HG03378 (cell line): ENCODE measurements at regions not wholly inside any gene's neighbourhood (a gene's known extent, or its start where the extent isn't known, plus 50 kb on each side); places are given as distances from the start of the nearest gene placed in this dataset.
"Not testable (repeated sequence)": the region's sequence is repeated elsewhere in the genome, so short reads cannot be mapped to it uniquely, and the experiment has no call there.

Experiments
- ATAC-seq: cut with Tn5 transposase; IDR thresholded peaks from one replicate; pipeline ENCODE4 v1.9.1; 2021; ENCODE audit warnings: mild to moderate bottlenecking, moderate library complexity; ENCODE audit not compliant: unreplicated experiment

DNA sequence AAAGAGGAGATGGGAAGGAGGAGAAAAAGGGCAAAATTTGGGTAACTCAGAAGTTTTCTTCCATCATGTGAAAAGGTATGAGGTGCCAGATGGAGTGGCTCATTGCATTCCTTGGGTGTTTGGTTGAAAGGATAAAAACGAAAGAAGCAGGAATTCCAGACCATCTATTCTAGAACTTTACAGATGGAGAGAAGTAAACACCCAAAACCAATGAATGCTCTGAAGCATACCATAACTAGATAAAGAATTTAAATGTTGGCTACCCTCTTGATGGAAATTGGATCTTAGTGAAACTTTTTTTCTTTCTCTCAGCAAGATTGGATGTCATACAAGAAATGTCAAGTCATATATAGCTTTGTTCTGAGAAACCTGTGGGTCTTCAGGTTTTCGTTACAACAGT, 175.6 kb upstream of the FAR2 start:
- no peak for ATAC-seq

DNA sequence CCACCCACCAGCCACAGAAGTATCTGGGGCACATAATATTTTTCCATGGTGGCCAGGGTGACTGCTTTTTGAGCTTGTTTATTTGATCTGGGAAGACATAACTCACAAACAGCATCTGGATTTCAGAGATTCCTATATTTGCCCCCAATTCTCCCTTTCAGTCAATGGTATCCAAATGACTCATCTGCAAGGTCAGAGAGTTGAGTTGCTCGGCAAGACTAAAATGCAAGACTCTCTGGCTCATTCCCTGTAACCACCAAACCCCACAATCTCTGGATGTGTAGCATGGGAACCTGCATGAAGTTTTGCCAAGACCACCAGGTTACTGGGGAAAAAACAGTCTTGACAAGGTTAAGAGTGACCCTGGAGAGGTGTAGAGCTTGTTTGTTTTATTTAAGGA, 174.9 kb upstream of the FAR2 start:
- ATAC-seq, result no peak

DNA sequence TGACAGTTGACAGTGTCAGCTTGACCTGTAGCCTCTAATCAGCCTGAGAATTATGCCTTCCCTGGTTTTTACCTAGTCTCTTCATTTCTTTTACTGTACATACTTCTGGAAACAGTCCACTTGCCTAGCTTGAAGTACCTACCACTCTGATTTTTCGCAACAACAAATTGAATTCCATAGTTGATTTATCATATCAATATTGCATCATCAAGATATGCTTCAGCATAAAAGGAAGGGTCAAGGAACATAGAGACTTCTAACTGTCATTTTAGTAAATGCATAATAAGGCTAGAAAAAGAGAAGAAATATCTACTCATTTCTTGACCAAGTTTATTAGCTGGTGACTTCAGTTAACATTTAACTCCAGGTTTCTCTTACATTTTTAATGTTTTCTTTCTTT, 174.2 kb upstream of the FAR2 start:
- ATAC-seq, result no peak

DNA sequence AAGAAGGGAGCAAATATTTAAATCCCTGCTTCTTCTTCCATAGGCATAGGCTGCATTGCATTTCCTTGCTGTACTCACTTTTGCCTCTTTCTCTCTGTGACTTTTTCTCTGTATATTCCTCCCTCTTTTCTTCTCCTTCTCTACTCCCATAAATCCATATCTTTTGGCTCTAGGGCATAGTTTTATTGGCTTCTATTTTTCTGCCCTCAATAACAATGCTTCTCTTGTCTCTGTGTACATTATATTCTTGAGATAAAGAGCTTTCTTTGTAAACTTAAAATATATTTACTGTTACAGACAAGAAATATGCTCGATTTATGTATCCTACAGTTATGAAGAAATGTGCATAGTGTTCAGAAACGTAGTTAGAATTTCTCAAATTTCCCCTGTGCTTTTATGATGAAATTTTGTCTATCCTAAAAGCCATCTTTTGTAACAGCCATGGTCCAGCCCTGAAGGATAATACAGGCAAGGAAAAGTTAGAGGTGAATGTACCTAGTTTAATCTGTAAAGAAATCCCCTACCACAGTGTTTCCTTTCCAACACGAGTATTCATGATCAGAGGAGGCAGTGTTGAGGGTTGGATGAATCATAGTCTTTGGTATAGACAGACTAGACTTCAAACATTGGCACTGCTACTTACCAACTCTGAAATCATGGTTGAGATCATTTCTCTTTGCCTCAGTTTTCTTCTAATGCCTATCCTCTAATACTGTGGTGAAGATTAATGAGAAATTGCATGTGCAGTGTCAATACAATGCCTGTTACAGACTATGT, 173.3 kb upstream of the FAR2 start:
- ATAC-seq, result no peak

DNA sequence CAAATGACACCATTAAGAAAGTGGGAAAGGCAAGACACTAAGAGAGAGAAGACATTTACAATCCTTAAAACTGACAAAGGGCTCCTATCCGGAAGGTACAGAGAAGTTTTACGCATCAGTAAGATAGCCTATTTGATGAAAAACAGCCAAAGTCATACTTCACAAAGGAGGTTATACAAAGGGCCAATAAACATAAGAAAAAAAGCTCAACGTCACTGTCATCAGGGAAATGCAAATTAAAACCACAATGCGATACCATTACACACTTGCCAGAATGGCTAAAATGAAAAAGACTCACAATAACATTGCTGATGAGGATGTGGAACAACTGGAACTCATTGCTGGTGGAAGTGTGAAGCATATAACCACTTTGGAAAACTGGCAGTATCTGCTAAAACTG, 168.6 kb upstream of the FAR2 start:
- ATAC-seq, result no peak

DNA sequence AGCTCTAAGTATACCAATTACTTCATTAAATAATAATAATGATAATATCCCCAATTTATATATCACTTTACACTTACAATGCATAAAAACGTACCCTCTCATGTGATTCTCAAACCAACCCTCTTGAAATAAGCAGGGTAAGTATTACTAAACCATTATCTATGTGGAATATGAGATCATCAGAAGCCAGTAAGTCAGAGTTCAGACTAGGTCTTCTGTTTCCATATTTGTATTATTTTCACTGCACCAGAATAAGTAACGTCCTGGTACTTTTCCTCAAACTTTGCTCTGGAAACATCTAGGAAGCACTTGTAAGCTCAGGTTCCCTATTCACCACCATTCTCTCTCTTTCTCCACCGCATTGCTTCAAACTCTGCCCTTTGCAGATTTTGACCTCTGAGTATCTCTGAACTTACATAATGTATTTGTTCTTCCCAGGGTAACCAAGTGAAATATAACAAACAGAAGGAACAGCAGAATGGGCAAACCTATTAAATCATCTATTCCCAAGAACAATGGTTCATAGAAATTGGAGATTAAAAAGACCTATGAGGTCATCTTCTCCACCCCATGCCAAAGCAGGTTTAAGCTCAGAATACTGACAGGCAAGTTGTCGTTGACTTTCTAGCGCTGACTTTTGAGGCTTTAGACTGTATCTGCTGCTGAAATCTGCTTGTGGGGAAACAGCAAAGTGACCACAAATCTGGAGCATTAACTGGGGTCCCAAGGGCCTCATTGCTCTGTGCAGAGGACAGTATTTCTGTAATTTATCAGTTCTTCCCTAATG, 161.3 kb upstream of the FAR2 start:
- no peak for ATAC-seq

DNA sequence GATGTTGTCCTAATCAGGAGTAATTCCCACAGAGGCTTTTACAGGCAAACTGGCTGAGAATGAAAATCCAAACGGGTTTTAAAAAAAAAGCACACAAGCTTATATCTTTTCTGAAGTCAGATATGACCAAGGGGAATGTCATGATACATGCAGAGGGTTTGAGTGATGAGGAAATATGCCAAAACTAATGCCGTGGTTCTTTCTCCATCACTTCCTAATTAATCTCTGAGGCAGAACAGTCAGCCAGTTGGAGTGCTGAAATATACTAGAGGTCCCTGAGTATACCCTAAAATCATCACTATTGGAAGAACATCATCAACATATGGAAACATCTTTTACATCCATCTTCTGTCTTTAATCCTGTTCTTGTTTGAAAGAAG, 160.8 kb upstream of the FAR2 start:
- no peak for ATAC-seq

DNA sequence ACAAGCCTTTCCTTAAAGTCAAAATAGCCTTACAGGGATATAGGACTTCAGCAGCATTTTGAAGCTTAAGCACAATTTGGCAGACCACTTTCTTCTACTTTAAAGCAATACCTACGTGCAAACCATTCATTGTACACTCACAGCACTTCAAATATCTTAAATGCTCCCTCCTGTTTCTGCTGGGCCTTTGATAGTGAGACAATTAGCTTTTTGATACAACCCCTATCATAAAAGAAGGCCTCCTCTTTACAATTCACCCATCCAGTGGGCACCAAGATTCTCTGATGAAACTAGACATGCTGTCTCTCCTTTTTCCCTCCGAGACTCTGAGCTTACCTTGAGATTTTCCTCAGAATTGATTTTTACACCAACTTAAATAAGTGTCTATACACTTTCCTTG, 157.5 kb upstream of the FAR2 start:
- no peak for ATAC-seq

DNA sequence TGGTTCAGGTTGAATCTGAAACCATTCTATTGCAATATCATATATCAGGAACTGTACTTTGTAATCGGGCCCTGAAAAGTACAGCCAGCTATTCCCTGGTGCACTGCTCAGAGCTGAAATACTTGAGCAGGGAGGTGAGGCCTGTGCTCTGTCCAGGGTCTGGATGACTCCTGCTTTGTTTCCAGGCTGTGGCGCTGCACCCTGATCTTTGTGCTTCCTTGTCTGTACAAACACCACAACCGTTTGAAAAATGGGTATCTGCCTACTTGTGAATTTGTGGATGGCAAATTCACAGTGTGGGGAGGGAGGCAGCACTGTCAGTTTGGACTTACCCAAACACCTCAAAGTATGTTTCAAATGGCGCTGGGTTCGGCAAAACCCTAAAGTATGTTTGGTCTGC, 155.4 kb upstream of the FAR2 start:
- ATAC-seq, result no peak

DNA sequence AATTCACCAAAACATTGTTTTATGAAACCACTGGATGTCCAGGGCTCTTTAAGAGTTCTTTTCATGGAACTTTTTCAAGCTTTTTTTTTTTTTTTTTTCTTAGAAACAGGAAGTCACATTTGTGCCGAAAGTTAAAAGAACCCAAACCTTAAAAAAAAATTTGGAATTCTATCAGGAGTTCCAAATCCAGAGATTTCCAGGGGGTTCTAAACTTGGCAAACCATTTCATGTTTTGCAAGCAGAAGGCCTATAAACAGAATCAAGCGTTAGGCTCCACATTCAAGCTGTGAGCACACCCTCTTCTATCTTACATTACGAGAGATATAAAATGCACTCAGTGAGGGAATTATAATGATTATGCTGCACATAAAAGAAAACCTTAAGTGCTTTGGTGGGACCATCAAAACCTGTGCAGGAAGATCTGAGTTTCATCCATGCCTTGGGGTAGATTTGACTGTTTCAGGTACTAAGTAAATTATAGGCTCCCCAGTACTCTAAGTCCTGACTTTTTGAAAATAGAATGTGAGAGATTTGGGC, 154.8 kb upstream of the FAR2 start:
- no peak for ATAC-seq

DNA sequence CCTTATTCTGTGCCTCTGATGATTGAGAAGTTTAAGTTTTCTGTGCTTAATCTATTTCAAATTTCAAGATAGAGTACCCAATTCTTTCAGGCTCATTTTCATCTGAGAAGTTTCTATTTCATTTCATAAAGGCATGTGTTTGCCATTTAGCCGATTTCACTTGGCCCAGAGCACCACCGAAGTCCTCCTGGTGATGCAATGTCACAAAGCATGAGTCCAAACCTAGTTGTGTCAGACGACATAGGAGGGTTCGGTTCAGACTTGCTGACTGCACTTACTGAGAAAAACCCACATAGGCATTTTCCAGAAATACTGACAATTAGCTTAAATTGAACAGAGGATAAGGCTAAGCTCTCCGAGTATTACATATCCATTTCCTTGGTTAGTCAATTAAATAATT, 152.4 kb upstream of the FAR2 start:
- no peak for ATAC-seq

DNA sequence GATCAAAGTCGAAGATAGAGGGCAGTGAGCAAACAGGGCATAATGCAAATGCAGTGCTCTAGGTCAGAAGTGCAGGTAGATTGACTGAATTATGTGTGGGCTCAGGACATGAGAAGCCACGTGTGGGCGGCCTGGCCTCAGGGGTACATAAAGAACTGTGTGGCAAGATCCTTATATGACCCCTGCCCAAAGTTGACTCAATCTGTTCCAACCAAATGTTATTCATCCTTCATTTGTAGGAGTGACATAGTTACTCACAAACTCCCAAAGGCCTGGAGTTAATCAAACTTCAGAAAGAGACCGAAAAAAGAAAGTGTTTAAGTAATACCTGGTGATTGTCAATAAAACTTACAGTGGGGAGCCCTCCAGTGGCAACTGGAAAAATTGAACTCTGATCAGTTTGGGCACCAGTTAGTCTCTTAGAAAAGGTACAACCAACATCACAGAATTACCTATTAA, 150.4 kb upstream of the FAR2 start:
- no peak for ATAC-seq

DNA sequence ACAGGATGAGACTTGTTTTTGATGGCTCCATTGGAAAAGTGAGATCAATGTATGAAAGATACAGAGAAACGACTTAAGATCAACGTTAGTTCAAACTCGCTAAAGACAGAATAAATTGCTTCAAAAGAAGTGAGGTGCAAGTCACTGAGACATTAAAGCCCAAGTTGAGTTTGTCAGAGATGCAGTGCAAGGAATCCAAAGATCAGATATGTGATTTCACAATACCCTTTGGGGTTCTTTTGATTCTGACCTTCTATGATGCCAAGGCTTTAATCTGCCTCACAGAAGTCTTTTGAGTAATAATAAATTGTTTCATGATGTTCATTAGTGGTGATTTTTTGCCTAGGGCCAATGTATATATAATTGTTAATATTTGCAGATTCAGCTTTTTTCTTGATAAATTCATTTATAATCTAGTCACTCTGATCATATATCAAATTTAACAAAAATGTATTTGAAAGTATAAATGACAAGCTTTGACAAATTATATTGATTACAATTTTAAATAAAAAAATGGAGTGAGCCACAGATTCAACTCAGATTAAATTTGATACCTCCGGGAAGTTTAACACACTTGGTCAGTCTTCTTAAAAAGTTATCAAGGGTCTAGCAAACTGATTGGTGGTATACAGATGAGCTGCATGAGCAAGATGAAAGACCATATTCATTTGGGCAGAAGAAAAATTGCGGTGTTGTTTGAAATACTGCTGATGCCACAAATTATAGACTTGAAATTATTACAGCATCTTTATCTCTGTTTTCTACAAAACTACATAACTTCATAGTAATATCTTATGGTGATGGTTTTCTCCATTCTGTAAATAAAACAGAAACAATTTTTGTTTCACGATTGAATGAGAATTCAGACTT, 144.8 kb upstream of the FAR2 start:
- no peak for ATAC-seq

DNA sequence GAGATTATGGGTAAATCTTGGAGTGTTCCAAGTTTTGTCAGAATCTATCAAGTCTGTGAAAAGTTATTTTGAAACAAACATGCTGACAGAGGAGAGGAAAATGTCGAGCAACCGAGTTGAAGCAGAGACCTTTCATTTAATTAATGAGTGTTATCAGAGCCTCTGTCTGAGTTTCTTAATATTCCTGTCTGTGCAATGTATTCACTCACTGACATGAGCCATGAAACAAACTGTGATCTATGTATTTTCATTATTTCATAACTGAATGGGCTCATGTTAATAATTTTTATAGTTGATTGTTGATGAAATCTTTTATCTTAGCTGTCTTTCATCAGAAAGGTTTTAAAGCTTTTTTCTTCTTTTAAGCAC, 144.2 kb upstream of the FAR2 start:
- no peak for ATAC-seq

DNA sequence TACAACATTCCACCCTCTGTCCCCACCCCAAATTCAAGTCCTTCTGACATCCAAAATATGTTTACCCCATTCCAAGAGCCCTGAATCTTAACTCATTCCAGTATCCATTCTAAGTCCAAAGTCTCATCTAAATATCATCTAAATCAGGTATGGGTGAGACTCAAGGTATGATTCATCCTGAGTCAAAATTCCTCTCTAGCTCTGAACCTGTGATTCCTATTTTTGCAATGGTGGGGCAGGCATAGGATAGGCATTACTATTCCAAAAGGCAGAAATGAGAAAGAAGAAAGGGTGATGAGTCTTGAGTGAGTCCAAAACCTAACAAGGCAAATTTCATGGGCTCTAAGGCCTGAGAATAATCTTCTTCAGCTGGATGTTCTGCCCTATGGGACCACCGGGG, 140.3 kb upstream of the FAR2 start:
- ATAC-seq, result no peak

DNA sequence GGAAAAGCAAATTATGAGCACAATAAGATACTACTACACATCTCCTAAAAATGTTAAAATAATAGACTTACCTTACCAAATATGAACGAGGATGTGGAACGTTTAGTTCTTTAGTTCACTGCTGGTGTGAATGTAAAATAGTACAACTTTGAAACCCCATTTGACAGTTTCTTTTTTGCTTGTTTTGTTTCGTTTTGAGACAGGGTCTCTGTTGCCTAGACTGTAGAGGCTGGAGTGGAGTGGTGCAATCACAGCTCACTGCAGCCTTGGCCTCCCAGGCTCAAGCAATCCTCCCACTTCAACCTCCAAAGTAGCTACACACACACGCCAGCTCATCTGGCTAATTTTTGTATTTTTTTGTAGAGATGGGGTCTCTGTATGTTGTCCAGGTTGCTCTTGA, 136.4 kb upstream of the FAR2 start:
- ATAC-seq, result no peak

DNA sequence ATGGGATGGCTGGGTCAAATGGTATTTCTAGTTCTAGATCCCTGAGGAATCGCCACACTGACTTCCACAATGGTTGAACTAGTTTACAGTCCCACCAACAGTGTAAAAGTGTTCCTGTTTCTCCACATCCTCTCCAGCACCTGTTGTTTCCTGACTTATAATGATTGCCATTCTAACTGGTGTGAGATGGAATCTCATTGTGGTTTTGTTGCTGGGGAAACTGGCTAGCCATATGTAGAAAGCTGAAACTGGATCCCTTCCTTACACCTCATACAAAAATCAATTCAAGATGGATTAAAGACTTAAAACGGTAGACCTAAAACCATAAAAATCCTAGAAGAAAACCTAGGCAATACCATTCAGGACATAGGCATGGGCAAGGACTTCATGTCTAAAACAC, 131.5 kb upstream of the FAR2 start:
- ATAC-seq, result not testable (repeated sequence)

DNA sequence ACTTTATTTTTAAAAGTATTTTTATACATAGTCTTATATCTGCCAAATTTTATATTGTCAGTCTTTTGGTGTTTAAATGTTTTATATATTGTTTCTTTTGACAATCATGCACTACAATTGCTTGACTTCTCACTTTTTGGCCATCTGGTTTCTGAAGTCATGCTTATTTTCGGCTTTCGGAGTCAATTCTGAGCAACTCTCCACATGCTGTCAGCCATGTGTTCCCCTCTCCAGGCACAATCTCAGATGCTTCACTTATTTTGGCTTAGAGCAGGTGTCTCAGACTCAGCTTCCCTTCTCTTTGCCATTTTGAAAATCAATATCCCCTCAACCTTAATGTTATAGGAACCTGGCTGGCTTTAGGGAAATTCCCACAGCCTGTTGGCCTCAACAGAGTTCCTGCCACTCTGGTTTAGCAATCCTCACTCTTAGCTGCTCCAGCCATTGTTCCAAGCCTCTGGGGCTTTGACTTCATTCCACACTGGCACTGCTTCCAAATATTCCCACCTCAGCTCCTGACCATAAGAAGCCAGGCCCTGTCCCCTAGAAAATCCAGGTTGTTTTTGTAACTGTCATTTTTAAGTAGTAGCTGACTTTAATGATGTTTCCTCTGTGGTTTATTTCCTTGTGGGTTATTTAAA, 125.5 kb upstream of the FAR2 start:
- no peak for ATAC-seq

DNA sequence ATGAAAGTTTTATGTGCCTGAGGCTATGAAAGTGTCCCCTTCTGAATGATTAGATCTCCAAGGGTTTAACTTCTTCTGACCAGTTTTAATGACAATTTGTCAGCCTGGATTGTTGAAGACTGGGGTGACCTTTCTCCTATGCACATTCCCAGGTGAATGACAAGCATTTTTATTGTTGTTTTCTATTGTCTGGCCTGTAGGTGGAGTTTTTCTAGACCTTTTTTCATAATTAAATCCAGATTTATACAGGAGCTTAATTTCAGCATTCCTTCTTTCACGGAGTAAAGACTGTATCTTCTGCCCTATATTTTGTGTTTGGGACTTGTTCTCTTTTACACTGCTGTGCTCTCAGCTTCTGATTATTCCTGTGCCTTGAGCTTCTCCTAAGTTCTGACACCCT, 125.0 kb upstream of the FAR2 start:
- no peak for ATAC-seq

DNA sequence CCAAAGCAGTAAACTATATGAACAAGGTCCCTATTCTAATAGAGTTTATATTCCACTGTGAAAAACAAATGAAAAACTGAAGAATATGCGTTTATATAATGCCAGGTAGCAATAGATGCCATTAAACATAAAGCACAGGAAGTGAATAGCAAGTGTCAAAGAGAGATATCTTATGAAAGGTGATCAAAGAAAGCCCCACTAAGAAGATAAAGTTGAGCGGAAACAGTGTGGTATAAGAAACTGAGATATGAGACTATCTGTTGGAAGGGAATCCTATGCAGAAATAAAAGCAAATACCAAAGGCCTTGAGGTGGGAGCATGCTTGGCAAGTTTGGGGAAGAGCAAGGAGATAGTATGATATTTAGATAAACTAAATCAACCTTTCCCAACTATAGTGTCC, 123.1 kb upstream of the FAR2 start:
- ATAC-seq, result no peak

DNA sequence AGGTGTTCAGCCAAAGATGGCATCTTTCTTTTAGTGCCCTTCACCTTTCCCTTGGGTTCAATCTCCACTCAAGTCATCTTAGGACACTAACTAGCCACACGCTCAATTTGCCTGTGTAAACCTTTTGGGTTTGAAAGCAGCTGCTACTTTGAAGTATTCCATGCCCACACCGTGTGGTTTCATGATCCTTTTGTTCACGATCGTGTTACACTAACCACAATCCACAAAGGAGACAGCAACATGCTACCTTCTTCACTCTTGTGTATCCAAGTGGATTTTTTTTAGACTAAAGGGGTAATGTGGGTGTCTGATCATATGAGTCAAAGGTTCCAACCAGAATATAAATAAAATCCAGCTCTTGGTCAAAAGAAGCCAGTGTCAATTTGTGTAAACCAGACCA, 122.7 kb upstream of the FAR2 start:
- ATAC-seq, result no peak
